ENCODE measurements at regions not wholly inside any gene's neighbourhood (a gene's known extent, or its start where the extent isn't known, plus 50 kb on each side); places are given as distances from the start of the nearest gene placed in this dataset.

- DNase-seq (ENCODE audit: low read depth, low spot score): no peak
Observed at GRCh38 chr21:38937286-38937790, 131.6 kb downstream of the ETS2 start.

GRCh38 chr21:38936240-38936639, 130.5 kb downstream of the ETS2 start:
- no peak for DNase-seq (ENCODE audit: low read depth, low spot score)

GRCh38 chr21:38933731-38934130, 128.0 kb downstream of the ETS2 start:
- DNase-seq (ENCODE audit: low read depth, low spot score): no peak

GRCh38 chr21:38931291-38931690, 125.6 kb downstream of the ETS2 start:
- no peak for DNase-seq (ENCODE audit: low read depth, low spot score)

- DNase-seq (ENCODE audit: low read depth, low spot score): no peak
Observed at GRCh38 chr21:38930853-38931252, 125.1 kb downstream of the ETS2 start.

GRCh38 chr21:38930066-38930465, 124.3 kb downstream of the ETS2 start:
- DNase-seq (ENCODE audit: low read depth, low spot score): no peak

GRCh38 chr21:38929652-38930051, 123.9 kb downstream of the ETS2 start:
- DNase-seq (ENCODE audit: low read depth, low spot score): no peak

GRCh38 chr21:38929142-38929541, 123.4 kb downstream of the ETS2 start:
- no peak for DNase-seq (ENCODE audit: low read depth, low spot score)

GRCh38 chr21:38927776-38928175, 122.0 kb downstream of the ETS2 start:
- no peak for DNase-seq (ENCODE audit: low read depth, low spot score)

- DNase-seq (ENCODE audit: low read depth, low spot score): no peak
Observed at GRCh38 chr21:38925923-38926322, 120.2 kb downstream of the ETS2 start.

- DNase-seq (ENCODE audit: low read depth, low spot score): no peak
Observed at GRCh38 chr21:38925478-38925877, 119.7 kb downstream of the ETS2 start.

GRCh38 chr21:38924954-38925353, 119.2 kb downstream of the ETS2 start:
- no peak for DNase-seq (ENCODE audit: low read depth, low spot score)

- DNase-seq (ENCODE audit: low read depth, low spot score): no peak
Observed at GRCh38 chr21:38923429-38923828, 117.7 kb downstream of the ETS2 start.

GRCh38 chr21:38922474-38923235, 116.9 kb downstream of the ETS2 start:
- no peak for DNase-seq (ENCODE audit: low read depth, low spot score)

- DNase-seq (ENCODE audit: low read depth, low spot score): no peak
Observed at GRCh38 chr21:38921511-38922251, 116.0 kb downstream of the ETS2 start.

- DNase-seq (ENCODE audit: low read depth, low spot score): no peak
Observed at GRCh38 chr21:38920631-38921398, 115.1 kb downstream of the ETS2 start.

GRCh38 chr21:38918607-38919346, 113.0 kb downstream of the ETS2 start:
- DNase-seq (ENCODE audit: low read depth, low spot score): no peak

- no peak for DNase-seq (ENCODE audit: low read depth, low spot score)
Observed at GRCh38 chr21:38917043-38917774, 111.5 kb downstream of the ETS2 start.

- no peak for DNase-seq (ENCODE audit: low read depth, low spot score)
Observed at GRCh38 chr21:38916214-38916964, 110.7 kb downstream of the ETS2 start.

- no peak for DNase-seq (ENCODE audit: low read depth, low spot score)
Observed at GRCh38 chr21:38915546-38915945, 109.8 kb downstream of the ETS2 start.

Measured in activated naive CD8-positive, alpha-beta T cell treated with anti-CD3 and anti-CD28 coated beads, Interleukin-2, amount 50 U/mL, for 16 hours (primary cell).